K562 (cell line): ENCODE measurements at regions not wholly inside any gene's neighbourhood (a gene's known extent, or its start where the extent isn't known, plus 50 kb on each side); places are given as distances from the start of the nearest gene placed in this dataset.

Experiments used
- CTCF ChIP-seq, 3 experiments: IDR thresholded peaks in 2 of 3; conservative IDR thresholded peaks in 1 of 3; 2 replicates each; pipeline ENCODE4 v1.5.1; 2011 to 2012; ENCODE audit warnings: low read length in 3 of 3, mild to moderate bottlenecking in 3 of 3, control low read depth in 2 of 3, improper control_type of control experiment in 1 of 3, inconsistent platforms in 1 of 3, low read depth in 1 of 3, mixed read lengths in 1 of 3, moderate library complexity in 1 of 3; ENCODE audit not compliant: insufficient read depth in 2 of 3
- POLR2A ChIP-seq: fragments of 450-650 bp; conservative IDR thresholded peaks from 2 replicates; pipeline ENCODE4 v1.6.1; 2016
- POLR2AphosphoS5 ChIP-seq: IDR thresholded peaks from 2 replicates; pipeline ENCODE4 v1.6.1; 2011; ENCODE audit warnings: mild to moderate bottlenecking, low read depth, low read length, moderate library complexity; ENCODE audit not compliant: control insufficient read depth, insufficient read depth

- TF ChIP-seq CTCF (IDR thresholded peaks at IDR 0.05 in 2 of 3, conservative IDR thresholded peaks at IDR 0.05 in 1 of 3; ENCODE audit: insufficient read depth in 2 of 3, low read depth in 1 of 3, low read length in 3 of 3) (peak in 2 of 3 experiments; percentile 9 to 28; a peak in 2 of 6 replicates), POLR2AphosphoS5 (no peak), POLR2A (no peak)
Observed at GRCh38 chr14:65237941-65238340, 135.6 kb upstream of the MAX start.
